SK-N-SH treated with all-trans-retinoic acid at 6 μM for 48 hours (cell line): ENCODE measurements at regions not wholly inside any gene's neighbourhood (a gene's known extent, or its start where the extent isn't known, plus 50 kb on each side); places are given as distances from the start of the nearest gene placed in this dataset.
A peak's percentile ranks its signal among the peaks of the same experiment; 100 is the strongest.

Experiments used
- ATAC-seq: fragments of 200-7000 bp; cut with Tn5 transposase; 3 replicates; pipeline ENCODE4 v1.9.1; 2020; ENCODE audit warnings: mild to moderate bottlenecking, moderate library complexity
- ARNTL ChIP-seq: fragments of 450-650 bp; formaldehyde crosslinking; IDR thresholded peaks from 2 replicates; pipeline ENCODE4 v1.5.0; 2020; ENCODE audit warnings: low read depth, mild to moderate bottlenecking, moderate library complexity, borderline replicate concordance
- CSDC2 ChIP-seq: fragments of 250-450 bp; sonication (Bioruptor Pico); IDR thresholded peaks from 2 replicates; pipeline ENCODE4 v1.5.0; 2020; ENCODE audit warnings: mild to moderate bottlenecking, moderate library complexity
- ESRRG ChIP-seq: fragments of 250-450 bp; sonication (Bioruptor Pico); IDR thresholded peaks from 2 replicates; pipeline ENCODE4 v1.6.1; 2021; ENCODE audit warnings: mild to moderate bottlenecking
- ISL1 ChIP-seq: fragments of 250-450 bp; sonication (Bioruptor Pico); IDR thresholded peaks from 2 replicates; pipeline ENCODE4 v2.1.2; 2022; ENCODE audit warnings: mild to moderate bottlenecking, moderate library complexity
- PATZ1 ChIP-seq: fragments of 250-450 bp; sonication (Bioruptor Pico); IDR thresholded peaks from 2 replicates; pipeline ENCODE4 v1.8.0; 2020; ENCODE audit warnings: mild to moderate bottlenecking, moderate library complexity, borderline replicate concordance
- PPARA ChIP-seq: fragments of 250-450 bp; sonication (Bioruptor Pico); IDR thresholded peaks from 2 replicates; pipeline ENCODE4 v1.5.0; 2020; ENCODE audit warnings: mild to moderate bottlenecking, borderline replicate concordance
- RARB ChIP-seq: fragments of 250-450 bp; sonication (Bioruptor Pico); IDR thresholded peaks from 2 replicates; pipeline ENCODE4 v1.8.0; 2021; ENCODE audit warnings: mild to moderate bottlenecking, moderate library complexity
- TCF4 ChIP-seq: fragments of 250-450 bp; sonication (Bioruptor Pico); IDR thresholded peaks from 2 replicates; pipeline ENCODE4 v1.8.0; 2021; ENCODE audit warnings: mild to moderate bottlenecking, moderate library complexity, borderline replicate concordance
- TOX ChIP-seq: fragments of 250-450 bp; sonication (Bioruptor Pico); IDR thresholded peaks from 2 replicates; pipeline ENCODE4 v1.8.0; 2021; ENCODE audit warnings: mild to moderate bottlenecking, moderate library complexity, borderline replicate concordance
- ZFP3 ChIP-seq: fragments of 250-450 bp; sonication (Bioruptor Pico); IDR thresholded peaks from 2 replicates; pipeline ENCODE4 v1.5.0; 2020; ENCODE audit warnings: mild to moderate bottlenecking, moderate library complexity
- ZFP30 ChIP-seq: fragments of 450-650 bp; formaldehyde crosslinking; IDR thresholded peaks from 2 replicates; pipeline ENCODE4 v1.5.0; 2022; ENCODE audit warnings: mild to moderate bottlenecking, moderate library complexity
- ZNF565 ChIP-seq: fragments of 450-650 bp; formaldehyde crosslinking; conservative IDR thresholded peaks from 2 replicates; pipeline ENCODE4 v1.5.0; 2020; ENCODE audit warnings: low read depth, mild to moderate bottlenecking, moderate library complexity
- ZNF70 ChIP-seq: fragments of 450-650 bp; formaldehyde crosslinking; IDR thresholded peaks from 2 replicates; pipeline ENCODE4 v1.5.0; 2020; ENCODE audit warnings: mild to moderate bottlenecking, moderate library complexity
- TF ChIP-seq, protein P1 (sequence below): fragments of 250-450 bp; sonication (Bioruptor Pico); IDR thresholded peaks from 2 replicates; pipeline ENCODE4 v1.5.0; 2020; ENCODE audit warnings: mild to moderate bottlenecking, moderate library complexity
- TF ChIP-seq, protein P2 (sequence below): fragments of 250-450 bp; sonication (Bioruptor Pico); IDR thresholded peaks from 2 replicates; pipeline ENCODE4 v1.8.0; 2021; ENCODE audit warnings: low read depth, mild to moderate bottlenecking, moderate library complexity, borderline replicate concordance
- TF ChIP-seq, protein P3 (sequence below): fragments of 250-450 bp; sonication (Bioruptor Pico); IDR thresholded peaks from 2 replicates; pipeline ENCODE4 v1.5.1; 2021; ENCODE audit warnings: mild to moderate bottlenecking, moderate library complexity

DNA sequence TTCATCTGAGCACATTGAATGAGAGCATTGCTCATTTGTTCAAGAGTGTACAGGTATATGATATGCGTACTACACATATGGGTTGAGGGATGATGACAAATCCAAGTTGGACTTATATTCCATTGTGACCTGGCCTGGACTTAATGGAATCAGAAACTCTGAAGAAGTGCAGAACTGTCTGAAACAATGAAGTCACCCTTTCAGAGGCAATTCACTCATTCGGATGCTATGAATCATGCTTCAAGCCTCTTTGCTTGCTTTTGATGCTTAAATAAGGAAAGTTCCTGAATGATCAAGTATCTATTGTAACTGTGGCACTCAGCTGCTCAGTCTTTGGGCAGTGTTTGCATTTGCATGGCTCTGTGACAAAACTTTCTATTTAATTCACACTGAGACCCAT lies 93.4 kb downstream of the ZNF365 start:
- ATAC-seq, result peak; percentile 54
- peak; percentile 46 for TF ChIP-seq ISL1 (CRISPR knock-in tag)
- no peak for TF ChIP-seq ARNTL (CRISPR knock-in tag)
- no peak for TF ChIP-seq CSDC2
- TF ChIP-seq PATZ1, result no peak
- no peak for TF ChIP-seq TCF4 (CRISPR knock-in tag)

DNA sequence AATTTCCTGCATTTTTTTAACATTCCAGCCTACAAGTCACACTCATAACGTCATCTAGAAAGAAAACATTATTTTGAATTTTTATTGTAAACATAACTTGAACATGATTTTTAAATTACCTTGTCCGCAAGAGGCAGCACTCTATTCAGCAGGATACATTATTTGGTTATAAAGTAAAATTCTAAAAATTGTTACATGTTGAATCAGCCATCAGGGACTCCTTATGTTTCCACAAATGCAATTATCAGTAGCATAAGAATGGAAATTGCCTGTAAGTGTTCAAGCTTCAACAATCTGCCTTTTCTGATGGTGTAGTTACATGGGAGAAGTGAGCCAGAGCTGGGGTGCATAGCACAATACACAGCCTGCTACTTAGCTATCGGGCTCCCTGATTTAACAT lies 97.5 kb downstream of the ZNF365 start:
- TF ChIP-seq, protein P1, sequence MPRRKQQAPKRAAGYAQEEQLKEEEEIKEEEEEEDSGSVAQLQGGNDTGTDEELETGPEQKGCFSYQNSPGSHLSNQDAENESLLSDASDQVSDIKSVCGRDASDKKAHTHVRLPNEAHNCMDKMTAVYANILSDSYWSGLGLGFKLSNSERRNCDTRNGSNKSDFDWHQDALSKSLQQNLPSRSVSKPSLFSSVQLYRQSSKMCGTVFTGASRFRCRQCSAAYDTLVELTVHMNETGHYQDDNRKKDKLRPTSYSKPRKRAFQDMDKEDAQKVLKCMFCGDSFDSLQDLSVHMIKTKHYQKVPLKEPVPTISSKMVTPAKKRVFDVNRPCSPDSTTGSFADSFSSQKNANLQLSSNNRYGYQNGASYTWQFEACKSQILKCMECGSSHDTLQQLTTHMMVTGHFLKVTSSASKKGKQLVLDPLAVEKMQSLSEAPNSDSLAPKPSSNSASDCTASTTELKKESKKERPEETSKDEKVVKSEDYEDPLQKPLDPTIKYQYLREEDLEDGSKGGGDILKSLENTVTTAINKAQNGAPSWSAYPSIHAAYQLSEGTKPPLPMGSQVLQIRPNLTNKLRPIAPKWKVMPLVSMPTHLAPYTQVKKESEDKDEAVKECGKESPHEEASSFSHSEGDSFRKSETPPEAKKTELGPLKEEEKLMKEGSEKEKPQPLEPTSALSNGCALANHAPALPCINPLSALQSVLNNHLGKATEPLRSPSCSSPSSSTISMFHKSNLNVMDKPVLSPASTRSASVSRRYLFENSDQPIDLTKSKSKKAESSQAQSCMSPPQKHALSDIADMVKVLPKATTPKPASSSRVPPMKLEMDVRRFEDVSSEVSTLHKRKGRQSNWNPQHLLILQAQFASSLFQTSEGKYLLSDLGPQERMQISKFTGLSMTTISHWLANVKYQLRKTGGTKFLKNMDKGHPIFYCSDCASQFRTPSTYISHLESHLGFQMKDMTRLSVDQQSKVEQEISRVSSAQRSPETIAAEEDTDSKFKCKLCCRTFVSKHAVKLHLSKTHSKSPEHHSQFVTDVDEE, result no peak
- TF ChIP-seq ZNF565 (CRISPR knock-in tag) (no peak), TOX (CRISPR knock-in tag) (no peak), PPARA (no peak), ISL1 (CRISPR knock-in tag) (peak; percentile 79)
- ATAC-seq, result peak; percentile 64

DNA sequence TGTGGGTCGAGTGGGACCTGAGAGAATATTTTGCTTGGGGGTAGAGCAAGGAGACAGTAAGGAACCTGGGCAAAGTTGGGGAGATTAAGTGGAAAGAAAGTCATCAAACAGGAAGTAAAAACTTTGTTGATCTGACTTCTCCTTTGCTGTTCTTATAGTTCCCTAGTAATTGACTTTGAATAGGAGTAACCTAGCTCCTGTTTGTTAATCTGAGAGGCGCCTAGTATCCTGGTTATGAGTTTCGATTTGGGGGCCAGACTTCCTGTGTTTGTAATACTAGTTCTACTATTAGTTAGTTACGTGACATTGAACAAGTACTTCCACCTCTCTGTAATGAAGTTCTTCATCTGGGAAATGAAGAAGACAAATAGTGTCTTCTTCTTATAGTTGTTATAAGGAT lies 99.1 kb downstream of the ZNF365 start:
- ATAC-seq, result no peak
- TF ChIP-seq RARB (CRISPR knock-in tag), result no peak
- TF ChIP-seq ESRRG (CRISPR knock-in tag), result no peak
- TF ChIP-seq, protein P1, result no peak
- no peak for TF ChIP-seq TOX (CRISPR knock-in tag)
- TF ChIP-seq, all 23 proteins: peak for 0

DNA sequence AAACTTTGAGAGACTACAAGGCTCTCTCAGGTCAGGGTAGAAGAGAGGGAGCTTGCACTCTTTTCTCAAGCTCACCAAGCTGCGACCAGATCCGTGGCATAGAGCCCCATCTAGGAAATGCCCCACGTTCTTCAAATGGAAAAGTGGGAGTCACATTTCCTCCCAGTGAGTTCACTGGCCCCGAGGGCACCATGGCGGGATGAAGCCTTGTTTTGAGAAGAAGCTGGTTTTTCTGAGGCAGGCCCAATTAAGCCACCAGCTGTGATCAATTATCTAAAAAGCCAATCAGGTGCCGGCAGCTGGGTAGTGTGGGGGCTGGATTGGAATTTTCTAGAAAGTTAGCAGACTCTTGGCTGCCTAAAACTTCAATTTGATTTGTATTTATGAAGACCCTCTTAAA lies 101.4 kb downstream of the ZNF365 start:
- ATAC-seq, result no peak
- TF ChIP-seq, protein P2, sequence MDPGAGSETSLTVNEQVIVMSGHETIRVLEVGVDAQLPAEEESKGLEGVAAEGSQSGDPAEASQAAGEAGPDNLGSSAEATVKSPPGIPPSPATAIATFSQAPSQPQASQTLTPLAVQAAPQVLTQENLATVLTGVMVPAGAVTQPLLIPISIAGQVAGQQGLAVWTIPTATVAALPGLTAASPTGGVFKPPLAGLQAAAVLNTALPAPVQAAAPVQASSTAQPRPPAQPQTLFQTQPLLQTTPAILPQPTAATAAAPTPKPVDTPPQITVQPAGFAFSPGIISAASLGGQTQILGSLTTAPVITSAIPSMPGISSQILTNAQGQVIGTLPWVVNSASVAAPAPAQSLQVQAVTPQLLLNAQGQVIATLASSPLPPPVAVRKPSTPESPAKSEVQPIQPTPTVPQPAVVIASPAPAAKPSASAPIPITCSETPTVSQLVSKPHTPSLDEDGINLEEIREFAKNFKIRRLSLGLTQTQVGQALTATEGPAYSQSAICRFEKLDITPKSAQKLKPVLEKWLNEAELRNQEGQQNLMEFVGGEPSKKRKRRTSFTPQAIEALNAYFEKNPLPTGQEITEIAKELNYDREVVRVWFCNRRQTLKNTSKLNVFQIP (CRISPR knock-in tag), result no peak
- TF ChIP-seq ZFP3 (CRISPR knock-in tag), result no peak
- TF ChIP-seq, all 23 proteins: peak for 0

GRCh38 chr10:62479523-62479922 lies 105.4 kb downstream of the ZNF365 start:
- ATAC-seq, result no peak
- TF ChIP-seq ESRRG (CRISPR knock-in tag), result no peak
- TF ChIP-seq, protein P3, sequence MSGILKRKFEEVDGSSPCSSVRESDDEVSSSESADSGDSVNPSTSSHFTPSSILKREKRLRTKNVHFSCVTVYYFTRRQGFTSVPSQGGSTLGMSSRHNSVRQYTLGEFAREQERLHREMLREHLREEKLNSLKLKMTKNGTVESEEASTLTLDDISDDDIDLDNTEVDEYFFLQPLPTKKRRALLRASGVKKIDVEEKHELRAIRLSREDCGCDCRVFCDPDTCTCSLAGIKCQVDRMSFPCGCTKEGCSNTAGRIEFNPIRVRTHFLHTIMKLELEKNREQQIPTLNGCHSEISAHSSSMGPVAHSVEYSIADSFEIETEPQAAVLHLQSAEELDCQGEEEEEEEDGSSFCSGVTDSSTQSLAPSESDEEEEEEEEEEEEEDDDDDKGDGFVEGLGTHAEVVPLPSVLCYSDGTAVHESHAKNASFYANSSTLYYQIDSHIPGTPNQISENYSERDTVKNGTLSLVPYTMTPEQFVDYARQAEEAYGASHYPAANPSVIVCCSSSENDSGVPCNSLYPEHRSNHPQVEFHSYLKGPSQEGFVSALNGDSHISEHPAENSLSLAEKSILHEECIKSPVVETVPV (CRISPR knock-in tag), result no peak
- no peak for TF ChIP-seq ZNF70 (CRISPR knock-in tag)
- no peak for TF ChIP-seq PATZ1
- TF ChIP-seq ZNF565 (CRISPR knock-in tag), result no peak
- no peak for TF ChIP-seq CSDC2
- no peak for TF ChIP-seq ARNTL (CRISPR knock-in tag)
- TF ChIP-seq RARB (CRISPR knock-in tag), result no peak
- no peak for TF ChIP-seq ZFP30 (CRISPR knock-in tag)
- TF ChIP-seq ZFP3 (CRISPR knock-in tag), result no peak
- TF ChIP-seq, protein P1, result no peak
